H1 (cell line): ENCODE measurements at regions not wholly inside any gene's neighbourhood (a gene's known extent, or its start where the extent isn't known, plus 50 kb on each side); places are given as distances from the start of the nearest gene placed in this dataset.

Experiments
- BCL11A ChIP-seq, 2 experiments: IDR thresholded peaks; one replicate each; pipeline ENCODE4 v1.6.1; 2011; ENCODE audit warnings: low read depth in 2 of 2, low read length in 2 of 2, mild to moderate bottlenecking in 2 of 2
- BRCA1 ChIP-seq: IDR thresholded peaks from 2 replicates; pipeline ENCODE4 v1.6.1; 2012; ENCODE audit warnings: low read depth, low read length, improper control_type of control experiment
- CHD1 ChIP-seq: IDR thresholded peaks from 2 replicates; pipeline ENCODE4 v1.6.1; 2012; ENCODE audit warnings: low read depth, low read length, improper control_type of control experiment
- CREB1 ChIP-seq: IDR thresholded peaks from 2 replicates; pipeline ENCODE4 v1.6.1; 2012; ENCODE audit warnings: inconsistent platforms
- CTCF ChIP-seq, 3 experiments: IDR thresholded peaks; 1 replicate in 2 of 3; 2 replicates in 1 of 3; pipeline versions ENCODE4 v1.5.1 to v1.6.1; 2011; ENCODE audit warnings: low read length in 3 of 3, mild to moderate bottlenecking in 3 of 3, inconsistent platforms in 2 of 3, low read depth in 1 of 3, moderate library complexity in 1 of 3; ENCODE audit not compliant: insufficient read depth in 1 of 3; ENCODE audit errors: control extremely low read depth in 1 of 3
- HDAC6 ChIP-seq: IDR thresholded peaks from one replicate; pipeline ENCODE4 v1.7.1; 2012; ENCODE audit warnings: low read depth, mild to moderate bottlenecking, inconsistent platforms, low read length, moderate library complexity
- POLR2A ChIP-seq, 2 experiments: IDR thresholded peaks; 1 replicate in 1 of 2; 2 replicates in 1 of 2; pipeline ENCODE4 v1.6.1; 2011; ENCODE audit warnings: low read depth in 2 of 2, low read length in 2 of 2, mild to moderate bottlenecking in 2 of 2; ENCODE audit errors: control extremely low read depth in 1 of 2
- POLR2AphosphoS5 ChIP-seq: IDR thresholded peaks from 2 replicates; pipeline ENCODE4 v1.6.1; 2011; ENCODE audit warnings: low read depth, low read length
- RFX5 ChIP-seq: IDR thresholded peaks from 2 replicates; pipeline ENCODE4 v1.6.1; 2011; ENCODE audit warnings: low read depth, low read length, improper control_type of control experiment, borderline replicate concordance
- SP1 ChIP-seq: IDR thresholded peaks from 2 replicates; pipeline ENCODE4 v1.6.1; 2011; ENCODE audit warnings: low read depth, low read length
- ZNF274 ChIP-seq: IDR thresholded peaks from 2 replicates; pipeline ENCODE4 v1.7.0; 2012; ENCODE audit warnings: low read length, borderline replicate concordance; ENCODE audit errors: extremely low read depth

- TF ChIP-seq BRCA1 (no peak), POLR2AphosphoS5 (no peak), POLR2A (IDR thresholded peaks at IDR 0.05; ENCODE audit: control extremely low read depth in 1 of 2, low read depth in 2 of 2, low read length in 2 of 2) (no peak), CREB1 (no peak), CTCF (IDR thresholded peaks at IDR 0.05; ENCODE audit: control extremely low read depth in 1 of 3, insufficient read depth in 1 of 3, low read depth in 1 of 3, low read length in 3 of 3) (no peak), CHD1 (no peak), BCL11A (IDR thresholded peaks at IDR 0.05; ENCODE audit: low read depth in 2 of 2, low read length in 2 of 2) (no peak), SP1 (no peak), RFX5 (no peak), HDAC6 (no peak), ZNF274 (no peak)
These were observed 436.3 kb upstream of the KLF4 start for GRCh38 chr9:107925749-107926297.
